Head of caudate nucleus (tissue), 42 donors: ENCODE measurements at regions not wholly inside any gene's neighbourhood (a gene's known extent, or its start where the extent isn't known, plus 50 kb on each side); places are given as distances from the start of the nearest gene placed in this dataset.

Experiments
- DNase-seq, 42 donors: peaks; one replicate each; pipeline versions ENCODE4 v3.0.0 to v3.0.0-alpha.2; 2020 to 2021; ENCODE audit warnings: mixed read lengths in 7 of 42
- intact Hi-C: fragments of 100-400 bp; cut with DNase I; formaldehyde crosslinking; loops from one replicate; pipeline ENCODE4 v1.15.0; 2022

GRCh38 chr10:10624567-10624962 is 393.1 kb upstream of the CELF2 start:
- intact Hi-C loops: no loop called here
- DNase-seq: no peak

- no peak for DNase-seq
- intact Hi-C loops: no loop called here
Measured at GRCh38 chr10:10625491-10625890, 392.2 kb upstream of the CELF2 start.

GRCh38 chr10:10626734-10627133 is 390.9 kb upstream of the CELF2 start:
- DNase-seq: no peak
- intact Hi-C loops: no loop called here

- intact Hi-C loops: no loop called here
- no peak for DNase-seq
Measured at GRCh38 chr10:10627414-10627813, 390.3 kb upstream of the CELF2 start.

- DNase-seq: no peak
- intact Hi-C loops: no loop called here
Measured at GRCh38 chr10:10629512-10629911, 388.2 kb upstream of the CELF2 start.

GRCh38 chr10:10630281-10630680 is 387.4 kb upstream of the CELF2 start:
- DNase-seq: no peak
- intact Hi-C loops: no loop called here

- no peak for DNase-seq
- intact Hi-C loops: no loop called here
Measured at GRCh38 chr10:10630782-10631181, 386.9 kb upstream of the CELF2 start.

GRCh38 chr10:10642189-10642588 is 375.5 kb upstream of the CELF2 start:
- intact Hi-C loops: no loop called here
- no peak for DNase-seq

- intact Hi-C loops: no loop called here
- DNase-seq: peak in 2 of 42 donors; percentile 17 to 41
Measured at GRCh38 chr10:10642751-10643150, 374.9 kb upstream of the CELF2 start.

GRCh38 chr10:10644008-10644646 is 373.5 kb upstream of the CELF2 start:
- peak in 5 of 42 donors; percentile 13 to 52 (median 31) for DNase-seq

GRCh38 chr10:10644676-10645385 is 372.8 kb upstream of the CELF2 start:
- DNase-seq: peak in 6 of 42 donors; percentile 16 to 58 (median 40)
- intact Hi-C loops: no loop called here

More at GRCh38 chr10:10644008-10644646, 373.5 kb upstream of the CELF2 start:
- intact Hi-C loops: no loop called here

GRCh38 chr10:10647331-10647730 is 370.3 kb upstream of the CELF2 start:
- DNase-seq: no peak

GRCh38 chr10:10657139-10657760 is 360.4 kb upstream of the CELF2 start:
- intact Hi-C loops: no loop called here
- DNase-seq: no peak

More at GRCh38 chr10:10647331-10647730, 370.3 kb upstream of the CELF2 start:
- intact Hi-C loops: no loop called here

GRCh38 chr10:10658172-10658785 is 359.4 kb upstream of the CELF2 start:
- no peak for DNase-seq
- intact Hi-C loops: no loop called here

- intact Hi-C loops: no loop called here
- no peak for DNase-seq
Measured at GRCh38 chr10:10660054-10660453, 357.6 kb upstream of the CELF2 start.

GRCh38 chr10:10661176-10661575 is 356.5 kb upstream of the CELF2 start:
- intact Hi-C loops: no loop called here
- no peak for DNase-seq

- DNase-seq: peak in 2 of 42 donors; percentile 25 to 41
- intact Hi-C loops: no loop called here
Measured at GRCh38 chr10:10662716-10663408, 354.8 kb upstream of the CELF2 start.

- intact Hi-C loops: no loop called here
- no peak for DNase-seq
Measured at GRCh38 chr10:10663622-10664021, 354.1 kb upstream of the CELF2 start.

GRCh38 chr10:10665750-10666149 is 351.9 kb upstream of the CELF2 start:
- DNase-seq: peak in 1 of 42 donors; percentile 10
- intact Hi-C loops: no loop called here
